Left lung (tissue), 4 donors: ENCODE measurements at regions not wholly inside any gene's neighbourhood (a gene's known extent, or its start where the extent isn't known, plus 50 kb on each side); places are given as distances from the start of the nearest gene placed in this dataset.
"Not testable (repeated sequence)": the region's sequence is repeated elsewhere in the genome, so short reads cannot be mapped to it uniquely, and the experiment has no call there.

Experiments
- ATAC-seq: fragments of 200-7000 bp; cut with Tn5 transposase; one replicate; pipeline ENCODE4 v1.9.1; 2020; ENCODE audit warnings: moderate library complexity
- DNase-seq, 4 donors: peaks; one replicate each; pipeline ENCODE4 v3.0.0-alpha.2; 2013 to 2020
- H3K27ac ChIP-seq, 2 donors: fragments of 200-600 bp; sonication (generic) in 1 of 2; one replicate each; pipeline versions ENCODE4 v1.5.0 to v1.8.0; 2020 to 2021
- H3K27me3 ChIP-seq, 2 donors: fragments of 200-600 bp; sonication (generic) in 1 of 2; one replicate each; pipeline versions ENCODE4 v1.5.0 to v1.8.0; 2020 to 2021
- H3K36me3 ChIP-seq, 2 donors: fragments of 200-600 bp; sonication (generic) in 1 of 2; one replicate each; pipeline versions ENCODE4 v1.5.0 to v1.8.0; 2020 to 2021
- H3K4me1 ChIP-seq, 2 donors: fragments of 200-600 bp; one replicate each; pipeline ENCODE4 v1.8.0; 2021
- H3K4me3 ChIP-seq, 2 donors: fragments of 200-600 bp; sonication (generic) in 1 of 2; one replicate each; pipeline versions ENCODE4 v1.5.0 to v1.8.0; 2020 to 2021; ENCODE audit warnings: mild to moderate bottlenecking in 1 of 2
- H3K9me3 ChIP-seq, 2 donors: fragments of 200-600 bp; sonication (generic) in 1 of 2; one replicate each; pipeline versions ENCODE4 v1.5.0 to v1.8.0; 2020 to 2021
- CTCF ChIP-seq, 2 donors: fragments of 200-600 bp; sonication (generic) in 1 of 2; IDR thresholded peaks; one replicate each; pipeline versions ENCODE4 v1.5.0 to v1.8.0; 2021; ENCODE audit warnings: antibody characterized with exemption in 2 of 2
- intact Hi-C, 2 donors: fragments of 100-400 bp; cut with DNase I; formaldehyde crosslinking; loops; one replicate each; pipeline versions ENCODE4 v1.11.2 to v1.14.2; 2022
- donor health status: DM: no; HTN: yes; CAD: no.
- donor health status: DM: no; HTN: no; CAD: no.

- H3K4me3 ChIP-seq: no peak overlapping the region
- ATAC-seq (no peak), DNase-seq (peak in 1 of 4 donors; percentile 60)
- intact Hi-C loops: no loop called here
- no peaks in the 10 kb centered on the region for H3K9me3 ChIP-seq
- H3K4me1 ChIP-seq: no peaks in the 10 kb centered on the region
- TF ChIP-seq CTCF (IDR thresholded peaks at IDR 0.05): no peak
- peaks cover 0 to 17% of the 10 kb centered on the region in 2 donors for H3K27me3 ChIP-seq
- H3K27ac ChIP-seq: no peak overlapping the region
- H3K36me3 ChIP-seq: no peaks in the 10 kb centered on the region
These were observed 75.7 kb upstream of the IRX4 start for GRCh38 chr5:1958211-1959010.

DNA sequence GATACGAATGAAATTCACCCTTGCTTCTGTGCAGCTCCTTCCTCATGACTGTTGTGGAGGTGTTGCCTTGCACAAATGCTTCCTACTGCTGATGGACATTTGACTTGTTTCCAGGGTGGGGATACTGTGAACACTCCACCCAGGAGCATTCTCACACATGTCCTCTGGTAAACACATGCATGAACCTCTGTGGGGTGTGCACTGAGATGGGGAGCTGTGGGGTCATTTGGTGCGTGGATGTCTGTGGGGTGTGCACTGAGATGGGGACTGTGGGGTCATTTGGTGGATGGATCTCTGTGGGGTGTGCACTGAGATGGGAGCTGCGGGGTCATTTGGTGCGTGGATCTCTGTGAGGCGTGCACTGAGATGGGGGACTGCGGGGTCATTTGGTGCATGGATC, 72.9 kb upstream of the IRX4 start:
- no peaks in the 10 kb centered on the region for H3K9me3 ChIP-seq
- intact Hi-C loops: no loop called here
- no peak for DNase-seq
- H3K36me3 ChIP-seq: no peaks in the 10 kb centered on the region
- H3K4me3 ChIP-seq: no peak overlapping the region
- peaks cover 3 to 29% of the 10 kb centered on the region in 2 donors for H3K27me3 ChIP-seq
- ATAC-seq: no peak
- no peaks in the 10 kb centered on the region for H3K4me1 ChIP-seq
- TF ChIP-seq CTCF (IDR thresholded peaks at IDR 0.05): no peak
- H3K27ac ChIP-seq: no peak overlapping the region

DNA sequence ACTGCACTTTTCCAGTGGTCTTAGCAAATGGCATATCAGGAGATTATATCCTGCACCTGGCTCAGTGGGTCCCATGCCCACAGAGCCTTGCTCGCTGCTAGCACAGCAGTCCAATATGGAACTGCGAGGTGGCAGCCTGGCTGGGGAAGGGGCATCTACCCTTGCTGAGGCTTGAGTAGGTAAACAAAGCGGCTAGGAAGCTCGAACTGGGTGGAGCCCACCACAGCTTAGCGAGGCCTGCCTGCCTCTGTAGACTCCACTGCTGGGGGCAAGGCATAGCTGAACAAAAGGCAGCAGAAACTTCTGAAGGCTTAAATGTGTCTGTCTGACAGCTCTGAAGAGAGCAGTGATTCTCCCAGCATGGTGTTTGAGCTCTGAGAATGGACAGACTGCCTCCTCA, 71.0 kb upstream of the IRX4 start:
- H3K27ac ChIP-seq, H3K36me3 ChIP-seq, DNase-seq, H3K4me3 ChIP-seq, ATAC-seq, intact Hi-C loops, H3K4me1 ChIP-seq, H3K9me3 ChIP-seq: not testable (repeated sequence)
- peaks cover 3 to 40% of the 10 kb centered on the region in 2 donors for H3K27me3 ChIP-seq

DNA sequence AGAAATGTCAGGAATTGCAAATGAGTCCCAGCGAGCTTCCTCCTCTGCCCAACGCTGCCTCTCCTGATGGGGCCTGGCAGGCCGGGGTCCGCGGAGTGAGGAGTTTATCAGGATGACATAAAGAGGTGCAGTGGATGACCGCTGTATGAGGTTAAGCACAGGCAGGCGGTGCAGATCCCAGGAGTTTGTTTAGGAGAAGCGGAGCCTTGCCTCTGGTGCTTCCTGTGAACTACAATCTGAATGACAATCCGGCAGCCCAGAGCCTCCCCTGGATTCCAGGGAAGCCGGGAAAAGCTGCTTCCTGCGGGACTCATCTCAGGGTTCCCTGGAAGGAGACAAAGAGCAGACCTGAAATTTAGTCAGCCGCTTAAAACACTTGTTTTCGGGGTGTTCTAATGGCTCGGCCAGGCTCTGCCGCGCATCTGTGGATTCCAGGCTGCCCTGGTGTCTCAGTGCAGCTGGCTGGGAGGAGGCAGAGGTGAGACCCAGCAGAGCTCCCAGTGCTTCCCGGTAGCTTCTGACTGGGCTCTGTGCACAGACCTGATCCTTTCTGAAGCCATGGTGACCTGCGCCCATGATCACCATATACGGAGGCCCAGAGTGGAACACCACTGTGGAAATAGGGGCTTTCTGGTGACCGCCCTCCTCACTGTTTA, 69.8 kb upstream of the IRX4 start:
- H3K4me1 ChIP-seq: no peaks in the 10 kb centered on the region
- ATAC-seq (no peak), DNase-seq (no peak)
- no peaks in the 10 kb centered on the region for H3K36me3 ChIP-seq
- peaks cover 3 to 51% of the 10 kb centered on the region in 2 donors for H3K27me3 ChIP-seq
- intact Hi-C loops: no loop called here
- H3K9me3 ChIP-seq: no peaks in the 10 kb centered on the region
- H3K4me3 ChIP-seq: no peak overlapping the region
- no peak overlapping the region for H3K27ac ChIP-seq
- no peak for TF ChIP-seq CTCF (IDR thresholded peaks at IDR 0.05)

GRCh38 chr5:1952021-1952420, 69.3 kb upstream of the IRX4 start:
- ATAC-seq (no peak), DNase-seq (no peak)
- Histone ChIP-seq H3K9me3 (no peaks in the 10 kb centered on the region), H3K27ac (no peak overlapping the region), H3K4me1 (no peaks in the 10 kb centered on the region), H3K27me3 (peaks cover 3 to 52% of the 10 kb centered on the region in 2 donors), H3K4me3 (no peak overlapping the region), H3K36me3 (no peaks in the 10 kb centered on the region)
- intact Hi-C loops: no loop called here
- TF ChIP-seq CTCF (IDR thresholded peaks at IDR 0.05): no peak
